ENCODE measurements at regions not wholly inside any gene's neighbourhood (a gene's known extent, or its start where the extent isn't known, plus 50 kb on each side); places are given as distances from the start of the nearest gene placed in this dataset.

- no peak for DNase-seq (ENCODE audit: low read depth)
- no peak for TF ChIP-seq CTCF (IDR thresholded peaks at IDR 0.05; ENCODE audit: control insufficient read depth, insufficient read depth, low read depth, low read length, missing control alignments)
- H3K4me3 ChIP-seq (ENCODE audit: control insufficient read depth, low read depth, low read length), result no peak overlapping the region
These were observed 1247.8 kb downstream of the TYW1 start for GRCh38 chr7:68244389-68244788.

GRCh38 chr7:68245688-68246087 lies 1249.1 kb downstream of the TYW1 start:
- DNase-seq (ENCODE audit: low read depth), result no peak
- no peak for TF ChIP-seq CTCF (IDR thresholded peaks at IDR 0.05; ENCODE audit: control insufficient read depth, insufficient read depth, low read depth, low read length, missing control alignments)
- H3K4me3 ChIP-seq (ENCODE audit: control insufficient read depth, low read depth, low read length), result no peak overlapping the region

- no peak for DNase-seq (ENCODE audit: low read depth)
- H3K4me3 ChIP-seq (ENCODE audit: control insufficient read depth, low read depth, low read length), result no peak overlapping the region
- TF ChIP-seq CTCF (IDR thresholded peaks at IDR 0.05; ENCODE audit: control insufficient read depth, insufficient read depth, low read depth, low read length, missing control alignments), result no peak
These were observed 1249.6 kb downstream of the TYW1 start for GRCh38 chr7:68246189-68246633.

- H3K4me3 ChIP-seq (ENCODE audit: control insufficient read depth, low read depth, low read length), result no peak overlapping the region
- DNase-seq (ENCODE audit: low read depth), result no peak
- no peak for TF ChIP-seq CTCF (IDR thresholded peaks at IDR 0.05; ENCODE audit: control insufficient read depth, insufficient read depth, low read depth, low read length, missing control alignments)
These were observed 1250.5 kb downstream of the TYW1 start for GRCh38 chr7:68247126-68247525.

- H3K4me3 ChIP-seq (ENCODE audit: control insufficient read depth, low read depth, low read length), result no peak overlapping the region
- TF ChIP-seq CTCF (IDR thresholded peaks at IDR 0.05; ENCODE audit: control insufficient read depth, insufficient read depth, low read depth, low read length, missing control alignments), result no peak
- no peak for DNase-seq (ENCODE audit: low read depth)
These were observed 1250.9 kb downstream of the TYW1 start for GRCh38 chr7:68247571-68247970.

- TF ChIP-seq CTCF (IDR thresholded peaks at IDR 0.05; ENCODE audit: control insufficient read depth, insufficient read depth, low read depth, low read length, missing control alignments), result no peak
- no peak for DNase-seq (ENCODE audit: low read depth)
- no peak overlapping the region for H3K4me3 ChIP-seq (ENCODE audit: control insufficient read depth, low read depth, low read length)
These were observed 1252.3 kb downstream of the TYW1 start for GRCh38 chr7:68248973-68249372.

- no peak overlapping the region for H3K4me3 ChIP-seq (ENCODE audit: control insufficient read depth, low read depth, low read length)
- DNase-seq (ENCODE audit: low read depth), result no peak
- TF ChIP-seq CTCF (IDR thresholded peaks at IDR 0.05; ENCODE audit: control insufficient read depth, insufficient read depth, low read depth, low read length, missing control alignments), result no peak
These were observed 1253.0 kb downstream of the TYW1 start for GRCh38 chr7:68249611-68250010.
